Activated CD8-positive, alpha-beta T cell treated with anti-CD3 and anti-CD28 coated beads for 36 hours (primary cell): ENCODE measurements at regions not wholly inside any gene's neighbourhood (a gene's known extent, or its start where the extent isn't known, plus 50 kb on each side); places are given as distances from the start of the nearest gene placed in this dataset.

ENCODE experiments used
- ATAC-seq: fragments of 200-7000 bp; cut with Tn5 transposase; one replicate; pipeline ENCODE4 v1.10.0; 2021; ENCODE audit warnings: mild to moderate bottlenecking, moderate library complexity
- CTCF ChIA-PET: fragments of 350-600 bp; sonication (Branson Sonifier 250); formaldehyde crosslinking; loops from one replicate; lab custom pipeline; 2021; ENCODE audit warnings: antibody characterized with exemption; lab: Charles Lee
- POLR2A ChIA-PET: fragments of 350-600 bp; sonication (Branson Sonifier 250); formaldehyde crosslinking; loops from one replicate; lab custom pipeline; 2021; ENCODE audit warnings: antibody characterized with exemption; lab: Charles Lee
- DNase-seq: peaks from one replicate; pipeline ENCODE4 v3.0.0-alpha.2; 2020
- H3K27ac Mint-ChIP-seq: one replicate; pipeline ENCODE4 v1.8.0; 2021; ENCODE audit warnings: mild to moderate bottlenecking, mixed read lengths
- H3K27me3 Mint-ChIP-seq: one replicate; pipeline ENCODE4 v1.8.0; 2021; ENCODE audit warnings: mixed read lengths
- H3K36me3 Mint-ChIP-seq: one replicate; pipeline ENCODE4 v1.8.0; 2021; ENCODE audit warnings: low read depth, mixed read lengths
- H3K4me1 Mint-ChIP-seq: one replicate; pipeline ENCODE4 v1.8.0; 2021; ENCODE audit warnings: low read depth, mixed read lengths
- H3K4me3 Mint-ChIP-seq: one replicate; pipeline ENCODE4 v1.8.0; 2021; ENCODE audit warnings: mild to moderate bottlenecking, moderate library complexity, mixed read lengths
- H3K9me3 Mint-ChIP-seq: one replicate; pipeline ENCODE4 v1.8.0; 2021; ENCODE audit warnings: mixed read lengths
- CTCF ChIP-seq: fragments of 200-600 bp; IDR thresholded peaks from one replicate; pipeline ENCODE4 v1.8.0; 2022; ENCODE audit warnings: antibody characterized with exemption, mild to moderate bottlenecking
- intact Hi-C: fragments of 100-400 bp; cut with micrococcal nuclease; formaldehyde crosslinking; loops from one replicate; pipeline ENCODE4 v1.10.0; 2022

GRCh38 chr2:120465701-120465988 is 119.7 kb downstream of the INHBB start:
- Mint-ChIP-seq H3K4me1 (no peaks in the 10 kb centered on the region), H3K27ac (no peak overlapping the region), H3K4me3 (no peak overlapping the region), H3K9me3 (no peaks in the 10 kb centered on the region), H3K27me3 (no peaks in the 10 kb centered on the region), H3K36me3 (no peaks in the 10 kb centered on the region)
- ATAC-seq (no peak), DNase-seq (no peak)
- CTCF ChIA-PET: no interaction called here
- intact Hi-C loops: no loop called here
- TF ChIP-seq CTCF: no peak
- POLR2A ChIA-PET: no interaction called here

- intact Hi-C loops: no loop called here
- H3K9me3 Mint-ChIP-seq: no peaks in the 10 kb centered on the region
- H3K27me3 Mint-ChIP-seq: no peaks in the 10 kb centered on the region
- no peak overlapping the region for H3K4me3 Mint-ChIP-seq
- no peak overlapping the region for H3K27ac Mint-ChIP-seq
- no peaks in the 10 kb centered on the region for H3K36me3 Mint-ChIP-seq
- no peak for TF ChIP-seq CTCF
- DNase-seq: no peak
- no peaks in the 10 kb centered on the region for H3K4me1 Mint-ChIP-seq
- no peak for ATAC-seq
- ChIA-PET POLR2A (no interaction called here), CTCF (no interaction called here)
Measured at GRCh38 chr2:120465989-120466703, 120.2 kb downstream of the INHBB start.

- TF ChIP-seq CTCF: no peak
- POLR2A ChIA-PET: no interaction called here
- intact Hi-C loops: no loop called here
- Mint-ChIP-seq H3K27ac (no peak overlapping the region), H3K4me1 (no peaks in the 10 kb centered on the region), H3K9me3 (no peaks in the 10 kb centered on the region), H3K4me3 (no peak overlapping the region), H3K27me3 (no peaks in the 10 kb centered on the region), H3K36me3 (no peaks in the 10 kb centered on the region)
- no peak for ATAC-seq
- no peak for DNase-seq
- CTCF ChIA-PET: no interaction called here
Measured at GRCh38 chr2:120466704-120467054, 120.7 kb downstream of the INHBB start.

GRCh38 chr2:120468136-120468535 is 122.2 kb downstream of the INHBB start:
- no peak overlapping the region for H3K27ac Mint-ChIP-seq
- H3K27me3 Mint-ChIP-seq: no peaks in the 10 kb centered on the region
- no peaks in the 10 kb centered on the region for H3K4me1 Mint-ChIP-seq
- CTCF ChIA-PET: no interaction called here
- ATAC-seq: no peak
- H3K9me3 Mint-ChIP-seq: no peaks in the 10 kb centered on the region
- POLR2A ChIA-PET: no interaction called here
- no peaks in the 10 kb centered on the region for H3K36me3 Mint-ChIP-seq
- DNase-seq: no peak
- H3K4me3 Mint-ChIP-seq: no peak overlapping the region
- TF ChIP-seq CTCF: no peak
- intact Hi-C loops: no loop called here

- no peaks in the 10 kb centered on the region for H3K36me3 Mint-ChIP-seq
- H3K27me3 Mint-ChIP-seq: no peaks in the 10 kb centered on the region
- CTCF ChIA-PET: no interaction called here
- intact Hi-C loops: no loop called here
- no peak overlapping the region for H3K4me3 Mint-ChIP-seq
- no peak for ATAC-seq
- DNase-seq: no peak
- no peak for TF ChIP-seq CTCF
- POLR2A ChIA-PET: no interaction called here
- H3K4me1 Mint-ChIP-seq: no peaks in the 10 kb centered on the region
- no peaks in the 10 kb centered on the region for H3K9me3 Mint-ChIP-seq
- H3K27ac Mint-ChIP-seq: no peak overlapping the region
Measured at GRCh38 chr2:120469426-120469825, 123.5 kb downstream of the INHBB start.
